G401.6 (cell line): ENCODE measurements at regions not wholly inside any gene's neighbourhood (a gene's known extent, or its start where the extent isn't known, plus 50 kb on each side); places are given as distances from the start of the nearest gene placed in this dataset.
"Not testable (repeated sequence)": the region's sequence is repeated elsewhere in the genome, so short reads cannot be mapped to it uniquely, and the experiment has no call there.

ENCODE experiments used
- FAIRE-seq: peaks from 2 replicates; lab custom pipeline; 2012; peaks lifted over from hg19 to GRCh38; lab: Jason Lieb, UNC

DNA sequence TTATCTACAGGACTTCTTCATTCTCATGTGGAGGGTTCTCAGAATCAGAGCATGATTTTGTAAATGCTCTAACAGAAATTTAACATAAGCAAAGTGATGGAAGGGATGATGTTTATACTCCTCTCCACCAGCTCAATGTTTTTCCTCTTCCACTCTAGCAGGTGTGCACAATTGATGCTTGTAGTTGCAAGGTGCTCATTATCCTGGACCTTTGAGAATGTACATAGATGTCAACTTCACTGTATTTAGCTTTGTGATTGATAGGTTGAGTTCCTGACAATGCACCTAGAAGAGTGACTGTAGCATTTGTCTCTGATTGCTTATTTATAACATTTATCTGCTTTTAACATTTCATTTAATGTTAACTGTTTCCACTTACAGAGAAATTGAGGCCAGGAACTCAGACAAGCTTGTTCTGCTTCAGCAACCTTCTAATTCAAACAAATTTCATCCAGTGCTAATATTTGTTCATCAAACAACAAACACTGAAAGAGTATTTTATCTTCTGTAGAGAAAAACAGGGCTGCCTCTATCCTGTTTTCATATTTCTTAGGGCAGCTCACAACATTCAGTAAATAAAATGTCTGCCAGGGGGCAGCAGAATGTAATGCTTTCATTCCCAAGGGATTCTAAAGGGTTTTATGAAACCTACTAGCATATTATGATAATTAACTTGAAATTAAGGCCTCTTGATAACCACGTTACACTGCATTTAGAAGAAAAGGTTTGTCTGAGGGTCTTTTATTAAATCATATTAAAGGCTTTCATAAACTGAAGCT lies 127.9 kb upstream of the NOL4 start:
- FAIRE-seq, result peak; percentile 60

DNA sequence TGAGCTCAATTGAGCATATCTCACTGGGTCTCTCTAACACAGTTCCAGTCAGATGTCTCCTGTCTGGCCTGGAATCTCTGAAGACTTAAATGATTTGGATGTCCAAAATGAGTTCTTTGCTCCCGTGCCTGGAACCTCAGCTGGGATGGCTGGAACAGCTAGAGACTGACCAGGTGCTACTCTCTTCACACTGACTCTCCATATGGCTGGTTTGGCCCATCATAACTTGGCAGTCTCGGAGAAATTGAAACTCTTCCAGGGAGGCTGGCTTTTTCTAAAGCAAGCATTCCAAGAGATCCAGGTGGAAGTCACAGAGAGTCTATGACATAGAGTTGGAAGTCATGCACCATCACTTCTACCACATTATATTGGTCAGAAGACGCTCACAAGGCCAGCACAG lies 129.6 kb upstream of the NOL4 start:
- FAIRE-seq, result no peak

DNA sequence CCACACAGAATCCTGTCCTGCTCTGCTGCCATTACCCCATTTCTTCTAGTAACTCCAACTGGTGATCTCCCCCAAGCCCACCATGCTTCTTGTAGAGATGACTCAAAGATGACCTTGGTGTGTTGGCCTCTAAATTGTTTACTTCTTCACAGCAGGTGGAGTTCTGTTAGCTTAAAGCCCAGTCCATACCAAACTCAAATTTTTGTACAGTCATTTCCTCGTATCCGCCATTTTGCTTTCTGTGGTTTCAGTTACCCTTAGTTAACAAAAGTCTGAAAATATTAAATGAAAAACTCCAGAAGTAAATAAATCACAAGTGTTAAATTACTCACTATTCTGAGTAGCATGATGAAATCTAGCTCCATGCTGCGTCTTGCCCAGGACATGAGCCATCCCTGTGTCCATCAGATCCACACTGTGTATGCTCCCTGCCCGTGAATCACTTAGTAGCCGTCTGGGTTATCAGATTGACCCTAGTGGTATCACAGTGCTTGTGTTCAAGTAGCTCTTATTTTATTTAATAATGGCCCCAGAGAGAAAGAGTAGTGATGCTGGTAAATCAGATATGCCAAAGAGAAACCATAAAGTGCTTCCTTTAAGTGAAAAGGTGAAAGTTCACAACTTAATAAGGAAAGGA lies 133.3 kb upstream of the NOL4 start:
- FAIRE-seq, result no peak

DNA sequence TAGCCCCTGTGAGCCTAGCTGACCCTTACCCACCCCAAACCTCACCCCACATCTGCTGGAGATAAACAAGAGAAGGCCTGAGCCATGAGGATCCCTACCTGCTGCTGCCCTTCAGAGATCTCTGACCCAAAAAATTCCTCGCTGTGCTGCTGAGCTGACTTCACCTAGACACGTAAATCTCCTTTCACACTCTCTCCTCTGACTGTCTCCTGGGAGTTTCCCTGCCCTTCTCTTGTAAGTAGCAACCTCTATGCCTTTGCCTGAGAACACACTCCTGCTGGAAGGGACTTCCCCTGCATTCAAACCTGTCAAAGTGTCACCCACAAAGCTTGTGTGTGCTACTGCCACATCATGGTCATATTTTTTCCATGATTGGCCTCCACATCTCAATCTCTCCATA lies 134.2 kb upstream of the NOL4 start:
- FAIRE-seq, result no peak

DNA sequence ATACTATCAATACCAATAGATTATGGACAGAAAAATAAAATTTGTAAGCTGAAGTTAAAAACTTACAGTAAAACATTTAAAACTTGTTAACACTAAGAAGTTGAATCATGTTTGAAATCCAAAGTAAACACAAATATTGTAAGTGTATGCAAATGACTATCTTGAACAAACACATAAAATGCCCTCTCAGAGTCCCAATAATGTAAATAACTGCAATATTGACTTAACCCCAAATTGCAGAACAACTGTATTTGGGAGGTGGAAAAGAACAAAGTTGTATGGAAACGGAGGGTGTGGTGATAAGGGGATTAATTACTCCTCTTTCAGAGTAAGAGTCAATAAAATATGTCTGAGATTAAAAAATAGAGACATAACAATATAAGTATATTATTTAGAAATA lies 140.0 kb upstream of the NOL4 start:
- no peak for FAIRE-seq

DNA sequence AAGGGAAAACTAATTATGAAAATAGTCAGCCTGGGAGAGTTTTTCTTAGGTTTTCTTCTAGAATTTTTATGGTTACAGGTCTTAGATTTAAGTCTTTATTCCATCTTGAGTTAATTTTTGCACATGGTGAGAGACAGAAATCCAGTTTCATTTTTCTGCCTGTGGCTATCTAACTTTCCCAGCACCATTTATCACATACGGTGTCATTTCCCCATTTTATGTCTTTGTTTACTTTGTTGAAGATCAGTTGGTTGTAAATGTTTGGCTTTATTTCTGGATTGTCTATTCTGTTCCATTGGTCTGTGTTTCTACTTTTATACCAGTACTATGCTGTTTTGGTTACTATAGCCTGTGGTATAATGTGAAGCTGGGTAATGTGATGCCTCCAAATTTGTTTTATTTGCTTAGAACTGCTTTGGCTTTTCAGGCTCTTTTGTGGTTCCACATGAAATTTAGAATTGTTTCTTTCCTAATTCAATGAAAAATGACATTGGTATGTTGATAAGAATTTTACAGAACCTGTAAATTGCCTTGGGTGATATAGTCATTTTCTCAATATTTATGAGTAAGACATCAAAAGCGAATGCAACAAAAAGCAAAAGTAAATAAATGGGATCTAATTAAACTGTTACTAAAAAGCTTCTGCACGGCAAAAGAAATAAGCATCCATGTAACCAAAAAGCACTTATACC lies 146.1 kb upstream of the NOL4 start:
- FAIRE-seq, result no peak

DNA sequence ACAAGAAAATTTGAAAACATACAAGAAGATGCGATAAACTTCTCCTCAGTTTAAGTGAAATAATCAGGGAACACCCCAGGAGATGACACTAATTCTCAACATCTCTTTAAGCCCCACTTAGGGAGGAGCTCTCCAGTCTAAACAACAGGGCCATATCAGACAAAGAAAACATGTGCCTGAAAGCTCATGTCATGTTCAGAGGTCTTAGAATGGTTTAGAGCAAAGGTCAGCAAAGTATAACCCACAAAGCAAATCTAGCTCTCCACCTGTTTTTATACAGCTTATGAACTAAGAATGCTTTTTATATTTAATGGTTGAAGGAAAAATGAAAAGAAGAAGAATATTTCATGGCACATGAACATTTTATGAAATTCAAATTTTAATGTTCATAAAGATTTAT lies 155.6 kb upstream of the NOL4 start:
- no peak for FAIRE-seq

DNA sequence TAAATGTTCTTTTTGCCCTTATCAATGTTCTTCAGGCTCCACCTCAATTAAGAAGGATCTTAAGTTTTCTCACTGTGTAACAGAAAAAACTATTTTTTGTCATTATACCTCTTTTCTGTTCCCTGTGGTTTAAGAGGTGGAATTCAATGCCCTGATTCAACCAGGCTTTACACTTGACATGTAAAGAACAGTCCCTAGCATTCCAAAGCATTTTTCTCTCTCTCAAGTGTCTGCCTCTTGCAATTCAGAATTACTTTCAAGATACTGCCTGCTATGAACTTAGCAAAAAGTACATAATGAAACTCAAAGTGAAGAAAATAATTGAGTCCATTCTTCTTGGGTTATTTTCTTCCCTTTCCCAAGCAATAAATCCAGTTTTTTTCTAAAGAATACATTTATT lies 160.6 kb upstream of the NOL4 start:
- FAIRE-seq, result no peak

DNA sequence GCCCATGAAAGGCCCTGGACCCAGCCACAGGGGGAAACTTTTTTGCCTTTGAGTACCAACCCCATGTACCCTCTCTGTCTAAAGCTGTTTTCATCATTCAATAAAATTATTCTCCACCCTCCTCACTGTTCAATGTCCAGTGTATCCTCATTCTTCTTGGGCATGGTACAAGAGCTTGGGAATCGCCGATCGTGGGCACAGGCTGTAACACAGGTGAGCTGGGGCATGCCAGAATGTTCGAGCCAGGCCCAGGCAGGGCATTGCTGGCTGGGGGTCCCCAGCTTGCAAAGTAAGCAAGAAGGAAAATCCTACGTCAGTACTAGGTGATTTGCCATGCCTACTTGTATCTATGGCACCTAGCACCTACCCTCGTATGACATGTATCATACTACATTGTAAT lies 162.1 kb upstream of the NOL4 start:
- no peak for FAIRE-seq

DNA sequence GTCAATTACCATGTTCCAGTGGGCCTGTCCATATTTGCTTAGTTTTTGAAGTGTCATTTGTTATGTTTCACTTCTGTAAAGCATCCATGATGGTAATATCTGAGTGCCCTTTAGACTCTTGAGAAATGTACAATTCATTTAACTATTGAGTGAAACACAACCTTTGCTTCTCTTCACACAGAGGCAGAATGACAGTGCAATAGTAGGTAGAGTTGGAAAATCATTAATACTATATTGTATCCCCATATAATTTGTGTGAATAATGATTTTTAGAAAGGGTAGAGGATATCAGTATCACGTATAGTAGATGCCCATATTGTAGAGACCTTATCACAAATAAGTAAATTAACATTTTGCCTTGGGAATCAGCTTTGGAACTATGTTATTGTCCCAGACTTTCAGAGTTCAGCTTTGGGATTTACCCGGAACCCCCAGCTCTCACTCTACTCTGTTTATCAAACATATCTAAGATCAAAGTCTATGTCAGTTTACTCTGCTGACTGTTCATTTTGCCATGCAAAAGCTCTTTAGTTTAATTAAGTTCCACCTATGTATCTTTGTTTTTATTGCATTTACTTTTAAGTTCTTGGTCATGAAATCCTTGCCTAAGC lies 172.7 kb upstream of the NOL4 start:
- no peak for FAIRE-seq

DNA sequence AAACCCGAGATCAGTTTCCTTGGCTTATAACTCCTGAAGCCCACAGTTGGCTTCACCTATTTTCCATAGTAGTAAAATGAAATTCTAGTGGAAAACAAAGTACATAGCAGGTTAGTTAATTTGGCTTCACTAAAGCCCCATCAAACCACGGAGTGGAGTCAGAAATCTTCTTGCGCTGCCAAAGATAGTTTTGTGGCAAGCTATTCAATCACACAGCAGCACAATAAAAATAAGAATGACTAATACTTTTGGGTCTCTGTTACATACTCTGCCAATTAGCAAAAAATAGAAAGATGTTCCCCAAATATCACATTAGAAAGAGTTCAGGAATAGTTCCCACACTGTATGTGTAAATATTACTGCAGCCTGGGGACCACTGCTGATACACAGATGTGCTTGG lies 175.2 kb upstream of the NOL4 start:
- FAIRE-seq, result no peak

DNA sequence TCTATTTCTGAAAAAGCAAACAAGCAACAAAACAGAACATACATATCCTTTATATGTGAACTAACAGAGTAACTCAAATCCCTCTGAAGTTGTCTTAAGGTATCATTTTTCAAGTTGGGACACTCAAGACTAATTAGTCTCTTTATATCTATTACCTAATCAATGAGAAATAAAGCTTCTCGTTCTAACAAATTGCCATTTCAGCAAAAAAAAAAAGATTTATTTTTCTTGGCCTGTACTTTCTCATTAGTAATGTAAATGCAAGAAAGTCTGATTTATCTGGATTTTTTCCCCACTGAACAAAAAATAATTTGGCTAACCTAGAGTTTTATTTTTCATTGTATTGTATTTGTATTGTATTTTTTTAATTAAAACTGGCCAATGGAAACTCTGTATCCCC lies 176.1 kb upstream of the NOL4 start:
- FAIRE-seq, result no peak

DNA sequence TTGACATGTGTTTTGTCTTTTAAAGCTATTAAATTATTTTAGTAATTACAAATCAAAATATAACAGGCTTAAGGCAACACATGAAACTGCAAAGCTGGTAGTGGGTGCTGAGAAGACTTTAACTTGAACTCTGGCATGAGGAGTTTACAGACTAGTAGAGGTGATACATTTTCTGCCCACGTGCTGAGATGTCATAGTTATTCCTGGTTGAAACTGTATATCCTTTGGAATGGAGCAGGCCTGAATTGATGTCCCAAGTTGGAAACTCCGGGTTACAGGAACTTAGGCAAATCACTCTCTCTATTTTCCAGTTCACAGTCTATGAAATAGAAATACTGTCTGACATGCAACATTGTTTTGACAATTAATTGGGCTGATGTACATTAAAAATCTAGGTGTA lies 177.1 kb upstream of the NOL4 start:
- FAIRE-seq, result no peak

DNA sequence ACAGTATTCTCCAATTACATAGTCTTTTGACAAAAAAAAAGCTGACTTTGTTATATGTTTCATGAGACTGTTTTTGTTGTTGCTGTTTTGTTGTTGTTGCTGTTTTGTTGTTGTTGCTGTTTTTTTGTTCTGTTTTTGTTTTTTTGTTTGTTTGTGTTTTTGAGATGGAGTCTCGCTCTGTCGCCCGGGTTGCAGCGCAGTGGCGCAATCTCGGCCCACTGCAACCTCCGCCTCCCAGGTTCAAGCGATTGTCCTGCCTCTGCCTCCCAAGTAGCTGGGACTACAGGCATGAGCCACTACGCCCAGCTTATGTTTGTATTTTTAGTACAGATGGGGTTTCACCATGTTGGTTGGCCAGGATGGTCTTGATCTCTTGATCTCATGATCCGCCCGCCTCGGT lies 182.8 kb upstream of the NOL4 start:
- FAIRE-seq, result not testable (repeated sequence)

DNA sequence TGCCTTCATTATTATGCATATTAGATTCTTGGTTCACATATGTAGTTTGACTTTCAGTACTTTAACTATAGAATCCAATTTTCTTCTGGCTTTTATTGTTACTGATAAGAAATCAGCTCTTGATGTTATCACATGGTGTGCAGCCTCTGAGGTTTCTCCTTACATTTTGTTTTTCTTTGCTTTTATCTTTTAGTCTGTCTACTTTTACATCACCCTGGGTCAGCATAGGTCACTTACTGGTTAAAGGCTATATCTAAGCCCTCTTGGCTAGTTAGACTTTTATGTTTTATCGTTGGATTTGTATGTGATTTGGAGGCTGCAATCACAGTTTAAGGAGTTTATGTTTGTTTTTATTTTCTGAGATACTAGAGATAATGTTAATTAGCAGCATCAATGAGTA lies 187.2 kb upstream of the NOL4 start:
- FAIRE-seq, result no peak

DNA sequence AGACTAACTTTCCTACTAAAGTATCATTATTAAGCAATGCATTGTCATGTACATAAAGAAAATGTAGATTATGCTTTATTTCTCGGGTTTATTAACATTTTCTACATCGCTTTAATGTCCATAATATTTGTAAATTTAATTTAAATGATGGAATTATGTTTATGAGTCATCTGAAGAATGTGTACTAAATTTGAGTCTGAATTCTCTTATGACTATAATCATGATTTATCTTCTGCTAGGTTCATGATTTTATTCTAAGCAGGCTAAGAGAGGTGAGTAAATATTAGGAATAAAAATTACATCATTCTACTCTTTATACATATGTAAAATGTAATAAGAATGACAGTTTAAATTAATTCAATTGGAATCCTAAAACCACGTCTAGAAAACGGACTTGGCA lies 206.3 kb upstream of the NOL4 start:
- peak; percentile 59 for FAIRE-seq

DNA sequence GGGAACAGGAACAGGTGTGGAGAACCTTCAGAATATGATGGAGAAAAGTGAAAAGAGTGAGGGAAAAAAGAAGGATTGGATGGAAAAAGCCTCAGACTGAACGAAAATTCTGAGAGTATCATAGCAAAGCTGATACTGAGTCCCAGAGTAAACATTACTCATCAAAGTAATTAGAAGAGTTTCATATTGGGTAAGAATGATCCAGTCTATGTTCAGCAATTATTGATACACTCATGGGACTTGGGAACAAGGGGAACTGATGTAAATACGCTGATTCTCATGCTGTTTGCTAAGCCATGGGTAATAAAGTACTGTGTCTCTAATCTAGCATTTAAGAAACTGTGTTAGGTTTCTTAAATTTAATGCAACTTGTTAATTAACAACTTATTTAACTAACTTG lies 219.9 kb upstream of the NOL4 start:
- no peak for FAIRE-seq

DNA sequence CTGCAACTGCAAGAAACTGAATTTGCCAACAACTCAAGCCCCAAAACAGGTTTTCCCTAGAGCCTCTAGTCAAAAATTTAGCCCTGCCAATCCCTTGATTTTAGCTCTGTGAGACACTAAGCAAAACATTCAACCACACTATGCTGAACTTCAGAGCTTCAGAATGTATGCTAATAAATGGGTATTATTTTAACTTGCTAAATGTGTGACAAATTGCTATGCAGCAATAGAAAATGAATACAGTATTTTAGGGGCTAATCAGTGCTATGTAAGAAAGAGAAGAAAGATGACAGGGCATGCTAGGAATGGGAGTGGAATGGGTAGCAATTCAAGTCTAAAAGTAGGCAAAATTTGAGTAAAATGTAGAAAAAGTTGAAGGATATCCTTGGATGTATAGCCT lies 223.9 kb upstream of the NOL4 start:
- FAIRE-seq, result no peak

DNA sequence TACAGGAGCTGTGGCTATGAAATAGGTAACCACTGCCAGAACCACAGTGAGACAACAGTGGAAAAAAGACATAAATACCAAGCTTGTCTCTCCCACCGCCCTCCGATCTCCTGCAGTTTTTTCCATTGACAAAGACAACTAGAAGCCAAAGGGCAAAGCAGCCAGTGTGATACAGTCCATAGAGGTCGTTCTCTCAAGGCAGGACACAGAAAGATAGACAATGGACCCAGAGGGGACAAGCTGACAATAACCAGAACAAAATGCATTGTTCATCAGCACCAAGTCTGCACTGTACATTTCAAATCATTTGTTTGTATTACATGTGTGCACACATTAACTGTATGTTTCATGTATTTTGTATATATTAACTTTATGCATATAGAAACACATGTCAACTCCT lies 233.0 kb upstream of the NOL4 start:
- no peak for FAIRE-seq

DNA sequence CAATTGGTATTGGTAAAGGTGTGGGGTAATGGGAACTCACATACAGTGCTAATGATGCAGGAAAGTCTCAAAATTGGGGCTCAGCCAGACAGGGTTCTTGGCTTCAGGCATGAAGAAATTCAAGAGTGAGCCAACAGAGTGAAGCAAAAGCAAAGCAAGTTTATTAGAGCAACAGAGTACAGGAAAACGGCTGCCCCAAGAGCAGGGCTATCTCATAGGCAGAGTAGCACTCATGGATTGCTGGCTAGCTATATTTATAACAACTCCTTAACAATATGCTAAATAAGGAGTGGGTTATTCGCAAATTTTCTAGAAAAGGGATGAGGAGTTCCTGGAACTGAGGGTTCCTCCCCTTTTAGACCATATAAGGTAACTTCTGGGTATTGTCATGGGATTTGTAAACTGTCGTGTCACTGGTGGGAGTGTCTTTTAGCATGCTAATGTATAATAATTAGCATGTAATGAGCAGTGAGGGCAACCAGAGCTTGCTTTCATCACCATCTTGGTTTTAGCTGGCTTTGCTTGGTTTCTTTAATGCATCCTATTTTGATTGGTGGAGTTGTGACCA lies 233.8 kb upstream of the NOL4 start:
- FAIRE-seq, result no peak

DNA sequence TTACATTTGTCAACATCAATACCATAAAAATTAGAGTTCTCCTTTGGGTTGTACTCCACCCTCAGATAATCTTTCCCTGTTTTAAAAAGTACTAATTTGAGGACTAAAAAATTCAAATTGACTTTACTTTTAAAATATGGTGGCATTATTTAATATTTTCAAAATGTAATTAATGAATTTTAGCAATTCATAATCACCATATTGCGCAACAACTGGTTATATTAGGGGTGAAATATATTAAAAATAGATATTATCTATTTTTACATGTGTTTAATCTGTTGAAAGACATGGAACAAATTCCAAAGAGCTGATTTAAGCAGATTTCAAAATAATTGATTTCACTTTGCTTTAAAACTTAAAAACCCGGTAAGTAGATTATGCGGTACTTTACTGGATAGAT lies 236.6 kb upstream of the NOL4 start:
- no peak for FAIRE-seq

DNA sequence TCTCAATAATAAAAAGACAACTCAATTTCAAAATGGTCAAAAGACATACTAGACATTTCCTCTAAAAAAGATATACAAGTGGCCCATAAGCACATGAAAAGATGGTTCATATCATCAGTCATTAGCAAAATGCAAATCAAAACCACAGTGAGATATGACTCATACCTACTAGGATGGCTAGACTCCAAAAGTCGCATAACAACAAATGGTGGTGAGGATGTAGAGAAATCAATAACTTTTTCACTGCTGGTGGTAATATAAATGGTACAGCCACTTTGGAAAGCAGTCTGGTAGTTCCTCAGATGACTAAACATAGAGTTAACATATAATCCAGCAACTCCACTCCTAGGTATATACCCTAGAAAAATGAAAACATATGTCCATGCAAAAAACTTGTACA lies 242.3 kb upstream of the NOL4 start:
- FAIRE-seq, result no peak

DNA sequence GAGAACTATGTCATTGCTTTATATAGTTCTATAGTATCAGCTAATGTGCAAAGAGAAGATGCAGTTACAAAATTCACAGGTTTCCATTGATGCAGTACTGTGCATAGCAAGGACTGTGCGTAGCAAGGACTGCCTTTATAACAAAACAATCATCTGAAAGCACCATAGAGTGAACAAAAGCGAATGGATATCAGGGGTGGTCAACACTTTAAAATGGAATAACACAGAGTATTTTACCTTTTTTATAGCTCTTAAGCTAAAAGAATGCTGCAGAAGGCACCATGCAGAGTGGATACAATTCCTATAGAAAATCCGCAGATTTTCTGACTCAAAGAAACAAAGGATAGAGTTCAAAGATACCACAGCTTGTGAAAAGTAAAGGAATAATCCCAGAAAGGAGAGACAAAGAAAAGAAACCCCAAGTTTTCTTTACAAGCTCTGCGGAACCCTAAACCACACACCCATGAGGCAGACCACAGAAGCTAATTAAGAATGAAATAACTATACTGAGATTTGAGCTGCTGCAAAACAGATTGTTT lies 229.9 kb upstream of the DTNA start:
- no peak for FAIRE-seq
